ENCODE measurements at regions not wholly inside any gene's neighbourhood (a gene's known extent, or its start where the extent isn't known, plus 50 kb on each side); places are given as distances from the start of the nearest gene placed in this dataset.

- no peak for TF ChIP-seq CTCF (IDR thresholded peaks at IDR 0.05; ENCODE audit: low read length)
- no peak for TF ChIP-seq EZH2 (IDR thresholded peaks at IDR 0.05; ENCODE audit: borderline replicate concordance, low read length)
These were observed 146.5 kb downstream of the EBLN2 start for GRCh38 chr3:73207946-73208440.
